Heart left ventricle (tissue), 13 donors: ENCODE measurements at regions not wholly inside any gene's neighbourhood (a gene's known extent, or its start where the extent isn't known, plus 50 kb on each side); places are given as distances from the start of the nearest gene placed in this dataset.

Experiments used
- CTCF ChIP-seq, 12 donors: fragments of 200-600 bp; sonication (generic) in 4 of 12; IDR thresholded peaks; one replicate each; pipeline versions ENCODE4 v1.5.0 to v1.8.0; 2018 to 2022; ENCODE audit warnings: antibody characterized with exemption in 12 of 12, mild to moderate bottlenecking in 5 of 12
- POLR2A ChIP-seq, 2 donors: fragments of 450-650 bp; IDR thresholded peaks; one replicate each; pipeline ENCODE4 v1.6.1; 2017; ENCODE audit warnings: antibody characterized with exemption in 2 of 2, mild to moderate bottlenecking in 2 of 2, moderate library complexity in 2 of 2
- donor health status: ischemic (EF 13 %, LVEDD 7.1; RV severe dilation, severe dysfunction).
- donor health status: DM: no; HTN: yes; CAD: no.
- donor health status: DM: no; HTN: no; CAD: no.
- donor health status: ischemic (EF 25% LVEDD 6.9; RV normal size, moderate dysfunction).
- donor health status: ischemic (EF 25% LVEDD 5.7; RV mildly dilated, moderate dysfunction).
- donor health status: ischemic (EF 35%, LVEDD 5.7; RV mildly dilated, moderate dysfunction).
- donor health status: nonischemic (EF 11% LVEDD 7.7; RV severe dilation, severe dysfunction).
- donor health status: DM: yes; HTN: yes; CAD: no.
- donor health status: PGD.
- donor health status: ischemic (EF 29% LVEDD 5.4; RV normal size, mild dysfunction).
- donor health status: nonischemic (EF 23%, LVEDD 6.1; RV moderate dilation, normal function).

GRCh38 chr22:26887456-26887855 lies 230.1 kb downstream of the MIAT start:
- TF ChIP-seq CTCF (IDR thresholded peaks at IDR 0.05) (no peak), POLR2A (IDR thresholded peaks at IDR 0.05) (no peak)
